Neural progenitor cell (in vitro differentiated cells): ENCODE measurements at regions not wholly inside any gene's neighbourhood (a gene's known extent, or its start where the extent isn't known, plus 50 kb on each side); places are given as distances from the start of the nearest gene placed in this dataset.

ENCODE experiments used
- CTCF ChIP-seq: fragments of 200-600 bp; sonication (generic); IDR thresholded peaks from 2 replicates; pipeline ENCODE4 v1.5.1; 2017; ENCODE audit warnings: antibody characterized with exemption, mild to moderate bottlenecking
- EZH2 ChIP-seq: fragments of 200-600 bp; sonication (generic); IDR thresholded peaks from 2 replicates; pipeline ENCODE4 v1.6.1; 2017; ENCODE audit warnings: antibody characterized with exemption, mild to moderate bottlenecking, moderate library complexity
- EZH2phosphoT487 ChIP-seq: fragments of 200-600 bp; sonication (generic); IDR thresholded peaks from 2 replicates; pipeline ENCODE4 v1.6.1; 2017; ENCODE audit warnings: antibody characterized with exemption

- TF ChIP-seq CTCF (no peak), EZH2 (no peak), EZH2phosphoT487 (no peak)
Observed at GRCh38 chr4:138693526-138693925, 322.1 kb upstream of the NOCT start.
